K562 (cell line): ENCODE measurements at regions not wholly inside any gene's neighbourhood (a gene's known extent, or its start where the extent isn't known, plus 50 kb on each side); places are given as distances from the start of the nearest gene placed in this dataset.

ENCODE experiments used
- ATAC-seq: fragments of 200-7000 bp; cut with Tn5 transposase; 3 replicates; pipeline ENCODE4 v1.9.1; 2020; ENCODE audit warnings: moderate library complexity
- BruUV-seq: library from RNA; stranded (reverse); fragments of 400-500 nt; replicated peaks from 2 replicates; lab custom pipeline; 2021; lab: Mats Ljungman, UMichigan
- CTCF ChIA-PET: fragments of 300-600 bp; formaldehyde crosslinking; extraction: SDS; loops from one replicate; lab custom pipeline; 2021; ENCODE audit warnings: low intra/inter-chr PET ratio; lab: Yijun Ruan, JAX
- POLR2A ChIA-PET: fragments of 300-600, 350-650 bp; sonication (Branson Sonifier 250); formaldehyde crosslinking; extraction: SDS; loops from one replicate; lab custom pipeline; 2021; ENCODE audit warnings: antibody characterized with exemption, inconsistent platforms; lab: Yijun Ruan, JAX
- DNase-seq, 4 experiments: peaks; one replicate each; pipeline versions ENCODE4 v3.0.0 to v3.0.0-alpha.2; 2011 to 2018; ENCODE audit warnings: low spot score in 3 of 4, mixed read lengths in 3 of 4; ENCODE audit errors: extremely low read depth in 1 of 4
- FAIRE-seq: peaks from 2 replicates; lab custom pipeline; 2011; peaks lifted over from hg19 to GRCh38; lab: Jason Lieb, UNC
- H2AFZ ChIP-seq: 2 replicates; pipeline ENCODE4 v1.6.0; 2011; ENCODE audit warnings: low read depth, low read length, control low read depth, inconsistent platforms
- H3K27ac ChIP-seq: fragments of 200-600 bp; 3 replicates; pipeline ENCODE4 v1.8.0; 2011; ENCODE audit warnings: low read depth, mild to moderate bottlenecking, control low read depth, inconsistent platforms, low read length, moderate library complexity, mixed read lengths; ENCODE audit errors: extremely low read depth
- H3K27me3 ChIP-seq, 2 experiments: fragments of 300-600 bp in 1 of 2; 2 replicates in 1 of 2; 3 replicates in 1 of 2; pipeline versions ENCODE4 v1.6.0 to v1.8.0; 2011; ENCODE audit warnings: inconsistent platforms in 2 of 2, low read length in 2 of 2, mild to moderate bottlenecking in 1 of 2, mixed read lengths in 1 of 2, moderate library complexity in 1 of 2; ENCODE audit not compliant: control insufficient read depth in 2 of 2, insufficient read depth in 2 of 2
- H3K36me3 ChIP-seq: fragments of 300-600 bp; 3 replicates; pipeline ENCODE4 v1.8.0; 2011; ENCODE audit warnings: mild to moderate bottlenecking, low read length, inconsistent platforms; ENCODE audit not compliant: control insufficient read depth, insufficient read depth
- H3K4me1 ChIP-seq, 2 experiments: fragments of 200-600 bp in 1 of 2; replicated peaks in 1 of 2; 2 replicates in 1 of 2; 3 replicates in 1 of 2; pipeline versions ENCODE4 v1.5.1 to v1.8.0; 2011; ENCODE audit warnings: inconsistent platforms in 2 of 2, low read length in 2 of 2, mild to moderate bottlenecking in 1 of 2, mixed read lengths in 1 of 2, moderate library complexity in 1 of 2; ENCODE audit not compliant: control insufficient read depth in 2 of 2, insufficient read depth in 2 of 2
- H3K4me2 ChIP-seq: 2 replicates; pipeline ENCODE4 v1.6.1; 2011; ENCODE audit warnings: low read length, control low read depth, inconsistent platforms, mixed read lengths; ENCODE audit not compliant: insufficient read depth
- H3K4me3 ChIP-seq: fragments of 200-600 bp; sonication (generic), shearing (Covaris generic); 2 replicates; pipeline ENCODE4 v1.5.1; 2016; ENCODE audit warnings: control low read depth, inconsistent platforms
- H3K79me2 ChIP-seq: fragments of 200-600 bp; 3 replicates; pipeline ENCODE4 v1.8.0; 2011; ENCODE audit warnings: low read length, inconsistent platforms; ENCODE audit not compliant: control insufficient read depth, insufficient read depth
- H3K9ac ChIP-seq, 2 experiments: 2 replicates each; pipeline versions ENCODE4 v1.6.0 to v1.6.1; 2011; ENCODE audit warnings: low read depth in 2 of 2, low read length in 2 of 2, control low read depth in 1 of 2, inconsistent platforms in 1 of 2, mild to moderate bottlenecking in 1 of 2, mixed read lengths in 1 of 2; ENCODE audit not compliant: insufficient read depth in 1 of 2
- H3K9me1 ChIP-seq: one replicate; pipeline ENCODE4 v1.6.0; 2011; ENCODE audit warnings: inconsistent platforms, mild to moderate bottlenecking, low read length, moderate library complexity; ENCODE audit not compliant: control insufficient read depth, insufficient read depth
- H3K9me3 ChIP-seq: replicated peaks from 2 replicates; pipeline ENCODE4 v1.5.1; 2011; ENCODE audit warnings: low read depth, low read length, inconsistent platforms; ENCODE audit not compliant: control insufficient read depth, insufficient read depth
- H4K20me1 ChIP-seq: replicated peaks from 2 replicates; pipeline ENCODE4 v1.6.1; 2011; ENCODE audit warnings: low read length, inconsistent platforms, mixed read lengths; ENCODE audit not compliant: control insufficient read depth, insufficient read depth
- BCOR ChIP-seq: fragments of 450-650 bp; IDR thresholded peaks from 2 replicates; pipeline ENCODE4 v1.6.1; 2016
- BMI1 ChIP-seq: fragments of 150-350 bp; IDR thresholded peaks from 2 replicates; pipeline ENCODE4 v1.6.1; 2014; ENCODE audit warnings: low read length
- BRD4 ChIP-seq: fragments of 200-600 bp; sonication (generic); IDR thresholded peaks from 2 replicates; pipeline ENCODE4 v1.6.1; 2017; ENCODE audit warnings: inconsistent platforms
- CHD2 ChIP-seq: IDR thresholded peaks from 2 replicates; pipeline ENCODE4 v1.6.1; 2011; ENCODE audit warnings: low read depth, low read length
- EP400 ChIP-seq: fragments of 450-650 bp; IDR thresholded peaks from 2 replicates; pipeline ENCODE4 v1.6.1; 2017; ENCODE audit warnings: antibody characterized with exemption, mild to moderate bottlenecking, moderate library complexity
- ESRRB ChIP-seq: fragments of 250-450 bp; sonication (Bioruptor Pico); IDR thresholded peaks from 2 replicates; pipeline ENCODE4 v1.5.0; 2020; ENCODE audit warnings: mild to moderate bottlenecking, moderate library complexity, borderline replicate concordance
- HDGF ChIP-seq: fragments of 450-650 bp; IDR thresholded peaks from 2 replicates; pipeline ENCODE4 v1.6.1; 2016
- LEF1 ChIP-seq: fragments of 450-650 bp; IDR thresholded peaks from 2 replicates; pipeline ENCODE4 v1.6.1; 2016; ENCODE audit warnings: mild to moderate bottlenecking
- MEIS2 ChIP-seq: fragments of 450-650 bp; IDR thresholded peaks from 2 replicates; pipeline ENCODE4 v1.6.1; 2014; ENCODE audit warnings: mild to moderate bottlenecking; ENCODE audit not compliant: partially characterized antibody
- RAD51 ChIP-seq: fragments of 450-650 bp; IDR thresholded peaks from 2 replicates; pipeline ENCODE4 v1.7.1; 2016; ENCODE audit warnings: low read depth, mild to moderate bottlenecking, borderline replicate concordance
- RBM17 ChIP-seq: fragments of 200-400 bp; formaldehyde crosslinking; IDR thresholded peaks from 2 replicates; pipeline ENCODE4 v1.6.1; 2017; ENCODE audit warnings: low read depth, mild to moderate bottlenecking, low read length, borderline replicate concordance
- TFAM ChIP-seq: fragments of 250-450 bp; sonication (Bioruptor Pico); conservative IDR thresholded peaks from 2 replicates; pipeline ENCODE4 v1.5.0; 2021; ENCODE audit warnings: mild to moderate bottlenecking, moderate library complexity
- ZNF318 ChIP-seq, 2 experiments: fragments of 450-650 bp; IDR thresholded peaks; 2 replicates each; pipeline ENCODE4 v1.6.1; 2016; ENCODE audit warnings: mild to moderate bottlenecking in 2 of 2, borderline replicate concordance in 1 of 2, low read depth in 1 of 2, moderate library complexity in 1 of 2
- ZNF408 ChIP-seq: fragments of 250-450 bp; sonication (Bioruptor Pico); IDR thresholded peaks from 2 replicates; pipeline ENCODE4 v1.4.0; 2020; ENCODE audit warnings: low read depth, mild to moderate bottlenecking, moderate library complexity
- WGBS: fragments of 100-300 bp; shearing (Covaris generic); methylation state at CpG from one replicate; pipeline ENCODE4 v1.1.6; 2016; ENCODE audit warnings: low coverage, mixed read lengths; ENCODE audit not compliant: insufficient coverage; ENCODE audit errors: missing lambda C conversion rate; 5-methylcytosine and 5-hydroxymethylcytosine counted together
- in situ Hi-C: fragments of 300-500 bp; cut with MboI; formaldehyde crosslinking; loops from 4 replicates; pipeline ENCODE4 v1.15.0; 2018; ENCODE audit warnings: inconsistent platforms, mixed read lengths
- intact Hi-C: fragments of 100-400 bp; cut with micrococcal nuclease; formaldehyde crosslinking; loops from 2 replicates; pipeline ENCODE4 v1.14.2; 2022
- TF ChIP-seq, protein P1 (sequence below): fragments of 450-650 bp; IDR thresholded peaks from 2 replicates; pipeline ENCODE4 v1.6.1; 2016

- ChIA-PET POLR2A (interaction anchor here (0.6 kb wide), 1 partner anchor 21 kb away, joined by 3 read pairs; no protein-coding TSS in a partner anchor), CTCF (no interaction called here)
- TF ChIP-seq RAD51 (no peak), ZNF408 (CRISPR knock-in tag) (no peak), MEIS2 (peak; percentile 96), RBM17 (no peak), BCOR (no peak), TFAM (CRISPR knock-in tag) (no peak), LEF1 (no peak), HDGF (no peak), ESRRB (CRISPR knock-in tag) (no peak), EP400 (no peak), BRD4 (no peak), ZNF318 (IDR thresholded peaks at IDR 0.05; ENCODE audit: borderline replicate concordance in 1 of 2, low read depth in 1 of 2) (no peak), CHD2 (no peak), BMI1 (no peak)
- TF ChIP-seq, protein P1, sequence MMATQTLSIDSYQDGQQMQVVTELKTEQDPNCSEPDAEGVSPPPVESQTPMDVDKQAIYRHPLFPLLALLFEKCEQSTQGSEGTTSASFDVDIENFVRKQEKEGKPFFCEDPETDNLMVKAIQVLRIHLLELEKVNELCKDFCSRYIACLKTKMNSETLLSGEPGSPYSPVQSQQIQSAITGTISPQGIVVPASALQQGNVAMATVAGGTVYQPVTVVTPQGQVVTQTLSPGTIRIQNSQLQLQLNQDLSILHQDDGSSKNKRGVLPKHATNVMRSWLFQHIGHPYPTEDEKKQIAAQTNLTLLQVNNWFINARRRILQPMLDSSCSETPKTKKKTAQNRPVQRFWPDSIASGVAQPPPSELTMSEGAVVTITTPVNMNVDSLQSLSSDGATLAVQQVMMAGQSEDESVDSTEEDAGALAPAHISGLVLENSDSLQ, result peak; percentile 86
Observed at GRCh38 chr6:14915888-14916832, 329.7 kb upstream of the JARID2 start.

More at GRCh38 chr6:14915888-14916832, 329.7 kb upstream of the JARID2 start:
- Histone ChIP-seq H2AFZ (no peak overlapping the region), H3K9me1 (no peaks in the 10 kb centered on the region), H3K9ac (no peak overlapping the region), H3K27ac (no peak overlapping the region), H3K4me1 (peaks cover 11 to 15% of the 10 kb centered on the region in 2 experiments), H3K4me2 (no peak overlapping the region), H3K27me3 (no peaks in the 10 kb centered on the region), H3K9me3 (no peaks in the 10 kb centered on the region), H4K20me1 (no peaks in the 10 kb centered on the region), H3K36me3 (no peaks in the 10 kb centered on the region), H3K4me3 (no peak overlapping the region), H3K79me2 (no peaks in the 10 kb centered on the region)
- peak; percentile 56 for ATAC-seq
- no peak for DNase-seq
- 88% methylated on average over 32 of the region's 36 CpGs for WGBS
- FAIRE-seq, result no peak
- intact Hi-C loops, result no loop called here
- in situ Hi-C loops, result no loop called here
- no TSS peak for BruUV-seq
